ENCODE measurements at regions not wholly inside any gene's neighbourhood (a gene's known extent, or its start where the extent isn't known, plus 50 kb on each side); places are given as distances from the start of the nearest gene placed in this dataset.

DNA sequence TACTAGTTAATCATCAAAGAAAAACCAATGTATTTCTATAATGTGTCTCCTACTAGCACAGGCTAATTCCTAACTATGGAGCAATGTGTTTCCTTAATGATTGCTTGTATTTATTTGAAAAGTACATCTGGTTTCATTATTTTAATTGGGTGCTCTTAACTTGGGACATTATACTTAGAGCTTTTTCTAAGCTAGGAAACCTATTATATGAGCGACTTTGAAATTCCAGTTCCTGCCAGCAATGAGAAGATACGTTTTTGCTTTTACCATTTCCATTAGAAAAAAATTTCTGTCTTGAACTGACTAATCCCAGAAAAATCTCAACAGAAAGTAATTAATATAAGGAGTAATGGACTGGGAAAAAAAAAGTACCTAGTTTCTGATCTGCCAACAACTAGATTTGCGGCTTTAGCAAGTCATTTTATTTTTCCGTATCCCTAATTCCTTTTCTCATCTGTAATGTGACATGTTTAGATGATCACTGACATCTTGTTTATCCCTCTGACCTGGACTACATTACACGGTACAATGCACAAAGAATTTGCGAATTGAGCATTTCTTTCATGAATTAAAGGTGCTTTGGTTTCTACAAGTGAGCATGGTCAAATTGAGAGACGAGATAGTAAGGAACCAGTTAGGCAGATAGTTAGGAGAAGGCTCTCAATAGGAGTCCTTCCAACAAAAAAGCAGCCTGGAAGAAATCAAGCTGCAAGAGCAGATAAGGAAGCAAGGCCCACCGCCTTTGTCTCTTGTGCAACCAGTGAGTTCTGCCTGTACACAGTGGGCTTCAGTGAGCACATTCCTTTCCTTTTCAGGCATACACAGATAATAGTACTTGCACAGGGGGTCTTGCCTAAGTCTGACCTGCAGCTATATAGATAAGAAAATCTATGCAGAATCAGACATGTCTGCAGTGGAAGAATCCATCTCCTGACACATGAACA lies 1765.0 kb upstream of the FLRT2 start:
- TF ChIP-seq, protein P1, sequence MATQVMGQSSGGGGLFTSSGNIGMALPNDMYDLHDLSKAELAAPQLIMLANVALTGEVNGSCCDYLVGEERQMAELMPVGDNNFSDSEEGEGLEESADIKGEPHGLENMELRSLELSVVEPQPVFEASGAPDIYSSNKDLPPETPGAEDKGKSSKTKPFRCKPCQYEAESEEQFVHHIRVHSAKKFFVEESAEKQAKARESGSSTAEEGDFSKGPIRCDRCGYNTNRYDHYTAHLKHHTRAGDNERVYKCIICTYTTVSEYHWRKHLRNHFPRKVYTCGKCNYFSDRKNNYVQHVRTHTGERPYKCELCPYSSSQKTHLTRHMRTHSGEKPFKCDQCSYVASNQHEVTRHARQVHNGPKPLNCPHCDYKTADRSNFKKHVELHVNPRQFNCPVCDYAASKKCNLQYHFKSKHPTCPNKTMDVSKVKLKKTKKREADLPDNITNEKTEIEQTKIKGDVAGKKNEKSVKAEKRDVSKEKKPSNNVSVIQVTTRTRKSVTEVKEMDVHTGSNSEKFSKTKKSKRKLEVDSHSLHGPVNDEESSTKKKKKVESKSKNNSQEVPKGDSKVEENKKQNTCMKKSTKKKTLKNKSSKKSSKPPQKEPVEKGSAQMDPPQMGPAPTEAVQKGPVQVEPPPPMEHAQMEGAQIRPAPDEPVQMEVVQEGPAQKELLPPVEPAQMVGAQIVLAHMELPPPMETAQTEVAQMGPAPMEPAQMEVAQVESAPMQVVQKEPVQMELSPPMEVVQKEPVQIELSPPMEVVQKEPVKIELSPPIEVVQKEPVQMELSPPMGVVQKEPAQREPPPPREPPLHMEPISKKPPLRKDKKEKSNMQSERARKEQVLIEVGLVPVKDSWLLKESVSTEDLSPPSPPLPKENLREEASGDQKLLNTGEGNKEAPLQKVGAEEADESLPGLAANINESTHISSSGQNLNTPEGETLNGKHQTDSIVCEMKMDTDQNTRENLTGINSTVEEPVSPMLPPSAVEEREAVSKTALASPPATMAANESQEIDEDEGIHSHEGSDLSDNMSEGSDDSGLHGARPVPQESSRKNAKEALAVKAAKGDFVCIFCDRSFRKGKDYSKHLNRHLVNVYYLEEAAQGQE (IDR thresholded peaks at IDR 0.05; ENCODE audit: insufficient read depth in 1 of 2, low read depth in 2 of 2, low read length in 2 of 2) = no peak
- no peak for TF ChIP-seq TAF1 (IDR thresholded peaks at IDR 0.05; ENCODE audit: borderline replicate concordance, insufficient read depth, low read length)
